ENCODE measurements at regions not wholly inside any gene's neighbourhood (a gene's known extent, or its start where the extent isn't known, plus 50 kb on each side); places are given as distances from the start of the nearest gene placed in this dataset.
"Not testable (repeated sequence)": the region's sequence is repeated elsewhere in the genome, so short reads cannot be mapped to it uniquely, and the experiment has no call there.

DNA sequence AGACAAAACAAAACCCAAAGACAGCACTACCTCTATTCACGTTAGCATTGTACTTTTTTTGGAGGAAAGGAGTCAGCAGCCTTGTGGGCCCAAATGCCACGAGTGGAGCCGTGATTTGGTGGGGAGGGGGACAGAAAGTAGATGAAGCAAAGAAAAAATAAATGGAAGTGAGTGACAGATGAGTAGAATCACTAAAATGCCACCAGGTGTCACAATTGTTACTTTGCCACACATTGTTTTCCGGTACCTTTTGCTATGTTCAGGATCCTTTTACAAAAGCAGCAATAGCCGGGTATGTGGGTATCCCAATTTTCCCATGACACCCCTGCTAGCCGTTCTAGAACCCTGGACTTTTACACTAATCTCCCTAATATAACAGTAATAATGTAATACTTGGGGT, 85.0 kb upstream of the AK4 start:
- DNase-seq (ENCODE audit: low read depth), result no peak

DNA sequence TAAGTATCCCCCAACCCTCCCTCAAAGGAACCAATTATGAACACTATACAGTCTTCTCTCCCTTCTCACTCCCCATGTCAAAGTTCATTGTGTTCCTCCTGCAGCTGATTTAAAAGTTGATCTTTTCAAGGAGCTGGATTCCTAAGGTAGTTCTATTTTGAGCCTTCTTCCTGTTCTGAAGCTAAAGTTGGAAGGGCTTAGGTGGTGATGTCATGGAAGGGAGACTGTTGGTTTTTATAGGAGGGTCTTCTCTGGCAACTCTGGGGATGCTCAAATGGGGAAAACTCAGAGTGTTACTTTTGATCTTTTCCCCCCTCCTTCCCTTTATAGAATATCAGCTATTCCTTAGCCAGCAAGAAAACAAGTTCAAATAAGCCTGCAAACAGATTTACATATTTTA, 83.0 kb upstream of the AK4 start:
- no peak for DNase-seq (ENCODE audit: low read depth)

DNA sequence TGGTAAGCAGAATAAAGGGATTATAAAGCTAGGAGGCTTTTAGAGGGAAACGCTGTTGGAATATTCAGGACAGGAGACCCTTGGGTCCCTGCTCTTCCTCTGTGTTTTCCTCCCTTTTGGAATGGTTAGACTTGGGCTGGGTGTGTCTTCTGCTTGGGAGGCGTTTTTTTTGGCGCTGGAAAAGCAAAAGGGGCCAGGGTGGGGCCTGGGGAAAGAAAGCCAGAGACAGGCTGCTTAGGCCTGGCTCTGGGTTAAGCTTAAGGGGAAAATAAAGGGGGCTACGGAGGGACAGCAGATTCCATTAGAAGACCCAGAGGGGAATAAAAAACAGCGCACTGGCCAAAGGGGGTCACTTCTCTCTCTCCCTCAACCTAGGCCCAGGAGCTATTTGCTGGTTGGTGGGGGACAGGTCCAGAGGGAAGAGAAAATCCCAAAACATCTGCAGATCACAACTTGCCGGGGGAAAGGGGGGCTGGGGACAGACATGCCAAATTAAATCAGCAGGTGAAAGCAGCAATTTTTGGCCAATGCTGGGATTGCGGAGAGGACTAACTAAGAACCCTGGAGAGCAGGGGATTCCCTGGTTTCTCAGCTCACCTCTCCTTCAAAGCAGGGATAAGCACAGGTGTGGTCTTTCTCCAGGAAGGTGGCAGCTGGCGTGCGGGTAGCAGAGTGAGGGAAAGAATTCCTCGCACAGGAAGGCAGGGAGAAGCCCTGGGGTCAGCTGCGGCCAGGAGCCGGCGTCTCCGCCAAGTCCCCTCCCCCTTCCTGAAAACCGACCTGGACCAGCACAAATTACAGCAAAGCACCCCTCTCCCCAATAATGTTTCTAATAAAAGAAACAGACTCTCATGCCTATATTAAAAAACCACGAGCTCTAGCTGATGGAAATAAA, 82.2 kb upstream of the AK4 start:
- DNase-seq (ENCODE audit: low read depth), result no peak

DNA sequence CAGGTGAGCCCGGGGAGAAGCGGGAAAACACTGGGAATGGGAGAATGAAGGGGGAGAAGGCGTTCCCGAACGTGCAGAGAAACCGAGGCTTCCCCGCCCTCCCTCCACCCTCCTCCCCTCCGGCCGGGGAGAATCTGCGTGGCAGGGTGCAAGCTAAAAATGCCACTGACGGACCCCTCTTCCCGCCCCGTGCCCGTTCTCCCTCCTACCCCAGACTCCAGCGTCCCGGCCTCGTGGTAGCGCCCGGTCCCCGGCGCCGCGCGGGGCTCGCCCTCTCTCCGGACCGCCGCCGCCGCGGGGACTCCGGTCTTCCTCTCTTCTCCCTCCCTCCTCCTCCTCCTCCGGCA, 81.6 kb upstream of the AK4 start:
- no peak for DNase-seq (ENCODE audit: low read depth)

DNA sequence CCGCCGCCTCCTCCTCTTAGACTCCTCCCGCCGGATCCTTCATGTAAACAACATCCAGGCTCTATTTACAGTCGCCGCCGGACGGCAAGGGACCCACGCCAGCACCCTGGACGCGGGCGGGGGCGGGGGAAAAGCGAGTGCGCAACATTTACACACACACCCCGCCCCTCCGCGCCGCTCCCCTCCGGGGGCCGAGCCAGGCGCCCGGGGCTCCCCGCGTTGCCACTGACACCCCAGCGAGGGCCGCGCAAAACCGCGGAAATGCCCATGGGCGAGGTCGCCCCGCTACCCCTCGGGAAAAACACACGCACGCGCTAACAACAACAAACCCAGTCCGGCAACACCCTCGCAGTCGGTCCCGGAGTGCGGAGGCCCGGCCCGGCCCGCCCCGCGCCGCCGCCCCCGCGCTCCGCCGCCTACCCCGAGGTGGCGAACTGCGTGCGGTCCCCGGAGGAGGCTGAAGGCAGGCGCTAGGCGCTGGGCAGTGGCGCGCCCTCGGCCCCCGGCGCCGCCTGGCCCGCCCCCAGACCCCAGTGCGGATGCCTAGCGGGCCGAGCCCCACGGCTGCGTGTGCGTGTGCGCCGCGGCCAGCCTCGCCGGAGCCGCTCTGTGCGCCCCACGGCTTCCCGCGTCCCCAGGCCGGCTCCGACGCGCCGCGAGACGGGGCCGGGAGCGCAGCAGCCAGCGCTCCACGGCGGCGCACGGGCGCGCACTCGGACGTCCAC, 81.1 kb upstream of the AK4 start:
- peak; percentile 43 for DNase-seq (ENCODE audit: low read depth)

DNA sequence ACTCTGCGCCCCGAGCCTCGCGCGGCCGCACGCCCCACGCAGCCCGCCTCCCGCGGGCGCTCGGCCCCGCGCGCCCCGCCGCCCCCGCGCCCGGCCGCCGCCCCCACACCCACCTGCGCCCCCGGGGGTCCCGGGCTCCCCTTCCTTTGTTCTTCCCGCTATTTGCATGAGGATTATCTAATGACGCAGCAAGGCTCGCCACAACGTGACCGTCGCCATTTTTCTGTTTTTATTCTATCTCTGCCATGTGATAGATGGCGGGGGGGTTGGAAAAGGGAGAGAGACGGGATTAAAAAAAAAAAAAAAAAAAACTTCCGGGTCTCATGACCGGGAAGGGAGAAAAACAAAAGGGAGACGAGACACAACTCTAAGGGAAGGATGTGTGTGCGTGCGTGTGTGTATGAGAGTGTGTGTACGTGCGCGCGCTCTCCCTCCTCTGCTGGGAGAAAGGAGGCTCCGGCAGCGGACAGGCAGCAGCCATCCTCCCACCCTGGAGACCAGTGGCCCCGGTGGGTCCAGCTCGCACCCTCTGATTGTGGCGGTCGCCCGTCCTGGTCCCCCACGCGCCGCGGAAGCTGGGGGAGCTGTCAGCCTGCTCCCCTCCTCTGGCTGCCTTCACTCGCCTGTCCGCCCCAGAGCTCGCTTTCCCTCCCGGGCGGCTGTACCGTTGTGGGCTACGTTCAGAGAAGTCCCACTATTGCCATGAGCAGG, 80.4 kb upstream of the AK4 start:
- peak; percentile 46 for DNase-seq (ENCODE audit: low read depth)

DNA sequence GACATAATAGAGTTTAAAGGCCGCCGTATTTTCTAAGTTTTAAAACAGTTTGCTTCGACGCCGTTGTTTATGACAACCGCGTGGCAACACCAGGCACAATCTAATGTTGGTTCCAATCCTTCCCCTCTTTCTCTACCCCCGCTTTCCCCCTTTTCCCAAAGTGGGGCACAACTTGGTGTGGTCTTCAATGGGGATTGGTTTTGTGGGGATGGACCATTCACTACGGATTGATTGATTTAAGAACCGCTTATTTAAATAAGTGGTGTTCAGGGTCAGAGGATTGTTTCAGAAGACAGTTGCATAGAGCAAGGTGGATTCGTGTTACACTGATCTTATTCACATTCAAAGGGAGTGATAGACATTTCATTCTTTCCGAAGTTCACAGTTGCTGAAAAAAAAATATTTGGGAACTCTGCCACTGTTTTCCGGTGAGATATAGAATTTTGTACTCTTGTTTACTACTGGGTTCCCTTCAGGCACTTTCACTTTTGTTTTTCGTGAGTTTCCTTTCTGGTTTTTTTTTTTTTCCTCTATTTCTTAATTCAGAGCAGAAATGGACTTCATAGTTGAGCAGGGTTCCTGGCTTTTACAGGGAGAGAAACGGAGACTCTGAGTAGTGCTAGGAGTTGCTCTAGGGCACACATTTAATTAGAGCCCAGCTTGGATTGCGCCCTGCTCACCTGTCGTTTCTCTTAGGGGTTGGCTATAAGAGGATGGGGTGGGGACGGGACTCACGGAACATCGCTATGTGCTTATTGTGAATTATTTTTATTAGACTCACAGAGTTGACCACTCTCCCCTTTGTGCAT, 79.6 kb upstream of the AK4 start:
- DNase-seq (ENCODE audit: low read depth), result no peak

DNA sequence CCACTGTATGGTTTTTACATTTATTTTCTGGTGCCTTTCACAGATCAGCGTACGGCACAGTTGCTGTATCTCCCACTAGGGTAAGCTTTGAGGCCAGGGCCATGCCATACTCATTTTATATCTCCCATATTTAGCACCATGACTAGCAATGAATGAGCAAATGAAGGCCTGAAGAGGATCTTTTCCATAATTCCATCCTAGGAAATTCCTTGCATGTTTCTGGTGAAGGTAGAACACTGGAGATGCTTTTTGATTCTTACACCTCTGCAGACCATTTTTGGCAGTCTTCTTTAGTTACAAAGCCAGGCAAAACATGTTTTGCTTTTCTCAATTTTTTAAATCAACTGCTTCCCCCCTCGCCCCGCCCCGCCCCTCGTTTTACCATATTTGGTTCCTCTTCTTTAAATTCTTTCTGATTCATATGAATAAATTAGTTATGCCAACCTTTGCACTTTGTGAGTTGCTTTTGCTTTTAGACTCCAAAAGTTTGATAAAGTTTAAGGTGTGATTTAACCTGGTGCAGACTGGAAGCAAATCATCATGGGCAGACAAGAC, 78.9 kb upstream of the AK4 start:
- no peak for DNase-seq (ENCODE audit: low read depth)

DNA sequence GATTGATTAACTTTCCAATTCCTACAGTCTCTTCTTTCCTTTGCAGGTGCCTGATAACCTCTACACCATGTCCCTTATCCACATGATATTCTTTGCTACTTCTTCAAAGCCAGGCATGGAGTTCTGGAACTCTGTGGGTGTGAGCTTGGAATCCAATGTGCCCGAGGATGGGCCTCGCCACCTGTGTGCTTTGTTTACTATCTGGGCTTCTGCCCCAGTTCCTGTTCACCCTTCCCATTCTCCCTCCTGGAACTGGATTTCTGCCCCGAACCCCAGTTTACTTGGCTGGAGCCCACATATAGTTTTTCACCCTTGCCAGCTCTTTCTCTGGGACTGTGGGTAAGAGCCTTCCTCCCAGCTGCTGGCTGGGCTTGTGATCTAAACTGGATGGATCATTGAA, 75.2 kb upstream of the AK4 start:
- no peak for DNase-seq (ENCODE audit: low read depth)

DNA sequence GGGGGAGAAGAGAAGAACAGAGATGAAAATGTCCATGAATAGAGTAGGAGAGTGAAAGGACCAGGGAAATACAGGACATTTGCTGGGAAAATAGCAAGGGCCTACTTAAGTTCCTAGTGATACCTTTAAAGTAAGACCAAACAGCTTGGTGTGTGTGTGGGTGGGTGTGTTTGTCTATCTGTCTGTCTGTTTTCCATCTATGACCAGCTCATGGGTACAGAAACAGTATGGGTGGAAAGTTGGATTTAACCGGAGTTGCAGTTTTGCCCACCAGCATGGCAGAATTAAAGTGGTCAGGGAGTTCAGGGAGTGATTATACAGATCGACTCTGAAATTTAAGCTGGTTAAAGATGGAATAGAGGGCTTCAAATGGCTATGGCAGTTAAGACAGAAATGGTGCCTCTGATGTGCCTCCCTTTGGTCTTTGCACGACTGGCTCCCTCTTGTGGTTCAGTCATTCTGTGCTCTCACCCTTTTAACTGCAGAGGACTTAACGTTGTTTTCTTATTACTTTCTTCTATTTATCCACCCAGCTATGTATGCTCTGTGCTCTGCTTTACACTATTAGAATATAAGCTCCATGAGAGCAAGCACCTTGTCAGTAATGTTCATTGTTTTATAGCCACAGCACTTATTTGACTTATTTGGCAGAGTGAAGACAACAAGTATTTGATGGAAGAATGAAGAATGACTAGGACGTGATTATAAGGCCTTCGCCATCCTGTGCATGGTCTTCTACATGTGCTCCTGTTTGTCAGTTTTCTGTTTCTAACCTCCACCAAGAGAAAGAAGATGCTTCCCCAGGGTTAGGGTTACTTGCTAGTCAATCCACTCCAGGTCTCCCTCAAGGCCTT, 72.7 kb upstream of the AK4 start:
- no peak for DNase-seq (ENCODE audit: low read depth)

DNA sequence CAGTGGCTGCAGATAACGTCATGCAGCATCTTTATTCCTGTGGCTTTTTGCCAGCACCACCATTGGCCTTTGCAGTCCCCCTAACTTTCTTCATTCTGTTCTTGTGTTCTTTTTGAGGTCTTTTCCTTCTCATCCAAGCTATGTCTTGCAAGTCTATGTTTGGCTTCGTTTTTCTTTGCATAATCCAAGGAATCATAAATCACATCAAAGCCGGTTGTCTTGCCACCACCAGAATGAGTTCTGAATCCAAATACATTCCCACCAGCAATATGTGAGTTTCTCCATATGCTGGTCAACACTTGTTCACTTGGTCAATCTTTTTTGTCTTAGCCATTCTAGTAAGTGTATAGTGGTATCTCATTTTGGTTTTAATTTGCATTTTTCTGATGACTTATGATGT, 70.6 kb upstream of the AK4 start:
- DNase-seq (ENCODE audit: low read depth), result no peak

DNA sequence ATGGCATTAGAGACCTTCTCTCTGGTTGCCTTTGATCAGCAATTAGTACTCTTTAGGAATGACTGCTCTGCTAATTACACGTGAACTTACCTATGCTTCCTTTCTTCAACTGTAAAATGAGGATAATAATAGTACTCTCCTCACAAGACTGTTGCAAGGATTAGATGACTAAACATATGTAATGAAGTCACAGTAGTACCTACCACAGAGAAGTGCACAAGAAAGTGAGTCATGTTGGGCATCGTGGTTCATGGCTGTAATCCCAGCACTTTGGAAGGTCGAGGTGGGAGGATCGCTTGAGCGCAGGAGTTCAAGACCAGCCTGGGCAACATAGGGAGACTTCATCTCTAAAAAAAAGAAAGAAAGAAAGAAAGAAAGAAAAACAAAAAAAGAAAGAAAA, 68.1 kb upstream of the AK4 start:
- DNase-seq (ENCODE audit: low read depth), result peak; percentile 34

DNA sequence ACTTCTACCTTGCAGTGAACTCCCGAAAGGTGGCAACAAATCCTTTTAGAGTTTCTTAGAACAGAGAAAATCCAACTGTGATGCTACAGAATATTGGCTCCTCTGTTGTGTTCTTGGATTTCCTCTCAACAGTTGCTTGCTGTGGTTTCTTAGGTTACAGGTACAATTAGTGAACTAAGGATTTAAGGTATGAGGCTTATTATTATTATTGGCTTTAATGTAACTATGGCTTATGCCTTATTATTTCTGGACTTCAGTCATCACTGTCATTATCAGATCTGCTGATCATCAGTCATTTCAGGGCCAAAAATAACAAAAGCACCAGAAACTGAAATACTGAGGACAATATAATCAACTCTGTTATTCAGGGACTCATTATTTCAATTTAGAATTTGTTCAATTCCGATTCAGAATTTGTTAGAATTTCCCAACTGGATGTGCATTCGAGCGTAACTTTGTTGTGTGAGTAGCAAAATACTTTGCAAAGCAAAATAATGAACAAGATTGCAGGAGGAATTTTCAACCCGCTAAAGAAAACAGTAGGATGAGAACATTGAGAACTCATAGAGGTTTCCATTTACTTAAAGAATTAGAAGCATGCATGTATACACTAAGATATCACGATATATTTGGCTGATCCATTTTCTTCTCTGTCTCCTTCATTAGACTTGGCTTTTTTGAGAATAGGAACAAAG, 65.5 kb upstream of the AK4 start:
- DNase-seq (ENCODE audit: low read depth), result no peak

DNA sequence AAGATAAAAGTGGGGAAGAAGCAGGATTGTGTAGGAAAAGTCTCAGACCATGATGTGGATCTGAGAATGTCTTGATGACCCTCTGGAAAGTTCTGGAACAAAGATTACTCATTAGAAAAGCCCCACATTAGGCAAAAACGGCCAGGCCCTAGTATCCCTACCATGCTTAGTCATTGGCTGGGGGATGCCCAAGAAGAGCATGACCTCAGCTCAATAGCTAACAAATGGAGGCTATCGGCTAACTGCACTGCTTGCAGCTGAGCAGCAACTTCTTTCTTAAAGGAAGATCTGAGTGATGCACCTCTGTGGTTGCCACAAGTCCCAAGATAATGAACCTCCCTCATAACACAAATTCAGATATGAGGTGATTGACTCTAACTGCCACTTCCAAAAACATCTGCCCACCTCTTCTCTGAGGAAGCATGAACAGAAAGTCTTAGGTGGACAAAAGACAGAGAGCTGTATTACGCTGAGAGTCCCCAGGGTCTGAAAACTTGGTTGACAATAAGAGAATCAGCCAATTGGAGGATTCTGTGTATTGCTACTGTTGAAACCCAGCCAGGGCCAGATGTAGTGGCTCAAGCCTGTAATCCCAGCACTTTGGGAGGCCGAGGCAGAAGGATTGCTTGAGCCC, 64.6 kb upstream of the AK4 start:
- DNase-seq (ENCODE audit: low read depth), result no peak

DNA sequence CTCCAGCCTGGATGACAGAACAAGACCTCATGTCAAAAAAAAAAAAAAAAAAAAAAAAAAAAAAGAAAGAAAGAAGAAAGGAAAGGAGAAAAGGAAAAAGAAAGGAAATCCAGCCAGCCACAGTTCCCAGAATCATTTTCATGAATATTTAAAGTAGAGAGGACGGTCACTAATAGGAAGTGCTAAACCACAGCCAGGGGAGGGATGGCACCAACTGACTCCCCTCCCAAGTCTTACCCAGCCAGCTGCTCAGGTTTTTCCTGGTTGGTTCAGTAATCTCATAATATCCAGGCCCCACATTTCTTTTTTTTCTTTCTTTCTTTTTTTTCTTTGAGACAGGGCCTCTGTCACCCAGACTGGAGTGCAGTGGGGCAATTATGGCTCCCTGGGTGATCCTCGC, 63.9 kb upstream of the AK4 start:
- DNase-seq (ENCODE audit: low read depth), result no peak

DNA sequence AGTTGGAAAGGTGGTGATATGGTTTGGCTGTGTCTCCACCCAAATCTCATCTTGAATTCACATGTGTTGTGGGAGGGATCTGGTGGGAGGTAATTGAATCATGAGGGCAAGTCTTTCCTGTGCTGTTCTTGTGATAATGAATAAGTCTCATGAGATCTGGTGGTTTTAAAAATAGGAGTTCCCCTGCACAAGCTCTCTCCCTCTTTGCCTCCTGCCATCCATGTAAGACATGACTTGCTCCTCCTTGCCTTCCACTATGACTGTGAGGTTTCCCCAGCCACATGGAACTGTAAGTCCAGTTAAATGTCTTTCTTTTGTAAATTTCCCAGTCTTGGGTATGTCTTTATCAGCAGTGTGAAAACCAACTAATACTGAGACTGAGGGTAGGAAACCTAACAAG, 60.5 kb upstream of the AK4 start:
- DNase-seq (ENCODE audit: low read depth), result not testable (repeated sequence)

DNA sequence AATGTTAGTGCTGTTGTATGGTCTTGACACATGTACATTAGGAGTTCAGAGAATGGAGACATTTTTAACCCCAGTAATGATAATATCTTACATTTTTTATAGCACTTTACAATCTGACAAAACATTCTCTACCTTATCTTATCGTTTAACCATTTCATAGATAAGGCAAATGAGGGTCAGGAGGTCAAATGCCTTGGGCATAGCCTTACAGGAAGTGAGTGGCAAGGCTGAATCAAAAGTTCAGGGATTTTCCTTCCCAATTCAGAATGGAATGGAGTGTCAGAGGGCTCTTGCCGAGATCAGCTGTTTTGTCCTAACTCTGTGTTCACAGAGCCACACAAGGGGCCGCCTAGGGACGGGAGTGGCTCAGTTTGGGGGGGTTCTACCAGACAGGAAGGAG, 57.6 kb upstream of the AK4 start:
- DNase-seq (ENCODE audit: low read depth), result no peak

DNA sequence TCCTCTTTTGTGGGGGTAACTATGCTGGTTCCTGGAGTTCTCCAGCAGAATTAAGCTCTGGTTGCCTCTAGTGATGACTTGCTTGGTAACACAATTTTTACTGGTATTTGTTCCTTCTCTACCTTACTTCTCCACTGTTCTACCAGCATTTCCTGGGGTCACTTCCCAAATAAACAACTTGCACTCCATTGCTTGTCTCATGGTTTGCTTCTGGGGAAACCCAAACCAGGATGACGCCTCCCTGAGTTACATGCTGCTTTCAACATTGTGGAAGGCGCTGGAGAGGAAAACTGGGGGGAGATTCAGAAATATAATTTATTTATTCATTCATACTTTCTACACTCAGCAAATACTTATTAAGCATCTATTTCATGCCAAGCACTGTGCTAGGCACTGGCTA, 55.3 kb upstream of the AK4 start:
- DNase-seq (ENCODE audit: low read depth), result no peak

DNA sequence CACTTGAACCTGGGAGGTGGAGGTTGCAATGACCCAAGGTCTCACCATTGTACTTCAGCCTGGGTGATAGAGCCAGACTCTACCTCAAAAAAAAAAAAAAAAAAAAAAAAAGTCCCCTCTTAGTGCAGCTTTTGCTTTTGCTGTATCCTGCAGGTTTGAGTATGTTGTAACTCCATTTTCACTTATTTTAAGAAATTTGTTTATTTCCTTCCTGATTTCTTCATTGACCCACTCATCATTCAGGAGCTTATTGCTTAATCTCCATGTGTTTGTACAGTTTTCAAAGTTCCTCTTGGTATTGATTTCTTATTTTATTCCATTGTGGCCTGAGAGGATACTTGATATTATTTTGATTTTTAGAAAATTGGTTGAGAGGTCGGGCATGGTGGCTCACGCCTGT, 50.9 kb upstream of the AK4 start:
- DNase-seq (ENCODE audit: low read depth), result no peak

All from HS-5 (cell line).